A673 (cell line): ENCODE measurements at regions not wholly inside any gene's neighbourhood (a gene's known extent, or its start where the extent isn't known, plus 50 kb on each side); places are given as distances from the start of the nearest gene placed in this dataset.

Experiments
- CTCF ChIP-seq: fragments of 300-800, 200-600 bp; sonication (generic); conservative IDR thresholded peaks from 2 replicates; pipeline ENCODE4 v1.5.1; 2017; ENCODE audit warnings: low read depth, mild to moderate bottlenecking, antibody characterized with exemption, low read length, moderate library complexity, mixed read lengths
- EZH2 ChIP-seq: fragments of 200-600 bp; sonication (generic); IDR thresholded peaks from 2 replicates; pipeline ENCODE4 v1.6.1; 2017; ENCODE audit warnings: borderline replicate concordance, low read depth, mild to moderate bottlenecking, mixed read lengths, antibody characterized with exemption, low read length; ENCODE audit not compliant: poor library complexity, severe bottlenecking

GRCh38 chr15:35307026-35307425 is 221.9 kb upstream of the NANOGP8 start:
- TF ChIP-seq CTCF, result no peak
- TF ChIP-seq EZH2, result no peak
